GM20000 (cell line): ENCODE measurements at regions not wholly inside any gene's neighbourhood (a gene's known extent, or its start where the extent isn't known, plus 50 kb on each side); places are given as distances from the start of the nearest gene placed in this dataset.

Source experiments
- DNase-seq: peaks from one replicate; pipeline ENCODE4 v3.0.0; 2012; ENCODE audit warnings: low spot score
- TF ChIP-seq, protein P1 (sequence below): IDR thresholded peaks from 2 replicates; pipeline ENCODE4 v1.5.1; 2012; ENCODE audit warnings: mild to moderate bottlenecking, control low read depth; ENCODE audit errors: extremely low read depth, missing control alignments

DNA sequence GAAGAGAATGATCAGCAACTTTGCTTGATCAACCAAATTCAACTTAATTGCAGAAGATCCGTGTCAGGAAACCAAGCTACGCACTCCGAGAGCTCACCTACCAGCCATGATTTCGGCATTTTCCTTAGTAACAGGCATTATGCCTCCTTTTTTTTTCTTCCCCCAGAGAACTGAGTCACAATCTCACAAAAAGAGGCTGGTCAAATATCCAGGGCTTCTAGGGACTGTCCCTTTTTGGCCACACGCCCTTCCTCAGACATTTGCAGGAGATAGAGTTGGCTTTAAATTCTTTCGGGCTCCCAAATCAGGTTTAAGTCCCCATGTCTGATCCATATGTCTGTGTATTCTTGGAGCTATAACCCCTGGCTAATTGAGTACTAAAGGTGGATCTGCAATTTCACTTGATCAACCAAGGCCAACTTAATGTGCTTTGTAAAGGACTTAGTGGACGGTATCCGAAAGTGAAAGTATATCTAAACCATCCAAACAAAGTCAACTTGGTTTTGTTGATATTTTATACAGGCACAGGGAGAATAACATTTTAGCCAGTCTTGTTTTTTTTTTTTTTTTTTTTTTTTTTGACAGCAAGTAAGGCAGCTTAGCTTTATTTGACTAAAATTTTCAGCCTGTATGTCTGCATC, 100.8 kb upstream of the TBCA start:
- TF ChIP-seq, protein P1, sequence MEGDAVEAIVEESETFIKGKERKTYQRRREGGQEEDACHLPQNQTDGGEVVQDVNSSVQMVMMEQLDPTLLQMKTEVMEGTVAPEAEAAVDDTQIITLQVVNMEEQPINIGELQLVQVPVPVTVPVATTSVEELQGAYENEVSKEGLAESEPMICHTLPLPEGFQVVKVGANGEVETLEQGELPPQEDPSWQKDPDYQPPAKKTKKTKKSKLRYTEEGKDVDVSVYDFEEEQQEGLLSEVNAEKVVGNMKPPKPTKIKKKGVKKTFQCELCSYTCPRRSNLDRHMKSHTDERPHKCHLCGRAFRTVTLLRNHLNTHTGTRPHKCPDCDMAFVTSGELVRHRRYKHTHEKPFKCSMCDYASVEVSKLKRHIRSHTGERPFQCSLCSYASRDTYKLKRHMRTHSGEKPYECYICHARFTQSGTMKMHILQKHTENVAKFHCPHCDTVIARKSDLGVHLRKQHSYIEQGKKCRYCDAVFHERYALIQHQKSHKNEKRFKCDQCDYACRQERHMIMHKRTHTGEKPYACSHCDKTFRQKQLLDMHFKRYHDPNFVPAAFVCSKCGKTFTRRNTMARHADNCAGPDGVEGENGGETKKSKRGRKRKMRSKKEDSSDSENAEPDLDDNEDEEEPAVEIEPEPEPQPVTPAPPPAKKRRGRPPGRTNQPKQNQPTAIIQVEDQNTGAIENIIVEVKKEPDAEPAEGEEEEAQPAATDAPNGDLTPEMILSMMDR = no peak
- no peak for DNase-seq

DNA sequence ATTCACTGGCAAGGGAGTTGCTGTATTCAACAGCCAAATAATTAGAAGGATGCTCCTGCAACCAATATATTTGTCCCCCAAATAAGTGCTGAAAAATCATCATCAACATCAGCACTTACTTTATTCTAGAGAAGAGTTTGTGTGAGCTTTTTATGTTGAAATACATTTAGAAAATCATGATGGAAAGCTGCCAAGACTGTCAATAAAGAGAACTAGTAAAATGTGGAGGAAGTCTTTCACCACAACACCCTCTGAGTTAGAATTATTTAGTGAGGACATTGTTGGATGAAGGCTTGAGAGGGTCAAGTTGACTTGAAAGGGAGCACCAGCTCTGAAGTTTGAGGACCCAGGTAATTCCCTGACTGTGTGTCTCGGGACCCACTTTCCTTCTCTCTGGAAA, 100.2 kb upstream of the TBCA start:
- TF ChIP-seq, protein P1 = no peak
- DNase-seq = no peak

DNA sequence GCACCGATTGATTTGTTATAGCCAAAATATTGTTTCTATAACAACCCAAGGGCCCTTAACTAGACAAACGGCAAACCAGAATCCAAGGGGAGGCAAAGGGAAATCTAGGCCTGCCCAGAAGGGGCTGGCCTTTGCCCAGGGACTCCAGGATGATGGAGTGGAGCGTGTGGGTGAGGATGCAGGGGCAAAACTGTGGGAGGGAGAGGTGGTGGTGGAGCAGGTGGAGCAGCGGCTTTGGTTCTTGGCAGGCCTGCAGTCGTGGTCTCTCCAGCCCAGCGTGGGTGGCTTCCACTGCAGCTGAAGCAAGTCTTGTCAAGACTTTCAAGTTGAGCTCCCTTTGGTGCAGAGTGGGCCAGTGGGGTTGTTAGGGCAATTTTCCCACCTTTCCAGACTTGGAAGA, 98.6 kb upstream of the TBCA start:
- TF ChIP-seq, protein P1 = no peak
- no peak for DNase-seq

DNA sequence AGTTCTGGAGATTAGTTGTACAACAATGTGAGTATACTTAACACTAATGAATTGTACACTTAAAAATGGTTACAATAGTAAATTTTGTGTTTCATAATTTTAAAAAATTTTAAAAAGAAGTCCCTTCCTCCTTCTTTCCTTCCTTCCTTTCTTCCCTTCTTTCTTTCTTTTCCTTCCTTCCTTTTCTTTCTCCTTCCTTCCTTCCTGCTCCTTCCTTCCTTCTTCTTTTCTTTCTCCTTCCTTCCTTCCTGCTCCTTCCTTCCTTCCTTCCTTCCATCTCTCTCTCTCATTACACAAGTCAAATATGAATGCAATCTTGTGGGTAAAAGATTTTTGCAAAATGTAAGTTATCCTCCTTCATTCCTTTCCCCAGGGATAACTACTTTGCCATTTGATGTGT, 97.1 kb upstream of the TBCA start:
- TF ChIP-seq, protein P1 = no peak
- DNase-seq = no peak

DNA sequence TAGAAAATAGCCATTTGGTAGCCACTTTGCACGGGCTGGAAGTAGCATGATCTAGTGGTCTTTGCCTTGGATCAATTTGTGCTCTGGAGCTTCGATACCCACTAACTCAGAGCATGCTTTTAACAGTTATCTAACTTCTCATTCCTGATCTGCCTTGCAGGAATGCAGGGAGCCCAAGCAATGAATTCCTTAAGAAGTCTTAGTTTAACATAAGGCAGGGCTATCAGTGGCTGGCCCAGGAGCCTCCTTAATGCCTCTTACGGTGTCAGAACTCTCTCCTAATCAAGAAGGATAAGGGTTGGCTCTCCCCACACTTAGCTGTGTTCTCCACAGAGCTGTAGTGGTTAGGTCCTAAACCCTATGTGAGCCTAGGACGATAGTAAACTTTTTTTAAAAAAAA, 95.8 kb upstream of the TBCA start:
- DNase-seq = no peak
- TF ChIP-seq, protein P1 = no peak

DNA sequence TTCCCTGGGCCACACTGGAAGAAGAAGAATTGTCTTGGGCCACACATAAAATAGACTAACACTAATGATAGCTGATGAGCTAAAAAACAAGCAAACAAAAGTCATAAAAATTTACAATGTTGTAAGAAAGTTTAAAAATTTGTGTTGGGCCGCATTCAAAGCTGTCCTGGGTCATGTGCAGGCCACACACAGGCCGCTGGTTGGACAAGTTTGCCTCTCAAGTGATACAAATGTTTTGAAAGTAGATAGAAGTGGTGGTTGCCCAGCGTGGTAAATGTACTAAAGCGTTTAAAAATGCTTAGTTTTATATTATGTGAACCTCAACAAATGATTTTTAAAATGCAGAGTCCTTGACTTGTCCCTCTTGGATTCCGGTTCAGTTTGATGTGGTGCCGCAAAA, 94.9 kb upstream of the TBCA start:
- no peak for DNase-seq
- TF ChIP-seq, protein P1 = no peak

DNA sequence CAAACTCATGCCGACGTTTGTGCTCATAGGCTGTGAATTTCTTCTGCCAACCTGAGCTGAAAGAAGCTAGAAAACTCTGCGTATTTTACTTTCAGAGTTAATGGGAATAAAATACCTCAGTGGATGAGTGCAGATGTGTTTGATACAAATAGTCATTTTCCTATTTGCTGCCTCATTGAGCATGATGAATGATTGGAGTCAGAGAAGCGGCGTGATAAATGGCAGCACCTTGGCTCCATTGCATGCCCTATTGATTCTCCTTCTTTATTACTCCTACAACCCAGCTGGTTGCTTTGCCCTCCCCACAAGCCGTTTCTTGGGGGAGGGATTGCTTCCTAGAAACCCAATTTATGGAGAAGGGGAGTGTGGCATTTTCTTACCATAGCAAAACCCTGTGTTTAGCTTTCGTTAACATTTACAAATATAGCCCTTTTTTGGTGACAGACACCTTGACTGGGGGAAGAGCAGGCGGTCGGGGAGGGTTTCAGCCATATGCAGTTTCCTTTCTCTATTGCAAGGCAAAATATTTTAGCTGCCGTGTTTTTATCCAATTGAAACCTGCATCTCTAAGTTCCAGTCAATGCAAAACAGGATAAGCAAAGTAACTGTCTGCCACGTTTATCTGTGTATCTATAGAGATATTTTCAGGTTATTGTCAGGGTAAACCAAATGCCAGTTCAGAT, 93.1 kb upstream of the TBCA start:
- TF ChIP-seq, protein P1 = no peak
- DNase-seq = no peak
